ENCODE measurements at regions not wholly inside any gene's neighbourhood (a gene's known extent, or its start where the extent isn't known, plus 50 kb on each side); places are given as distances from the start of the nearest gene placed in this dataset.

- Histone ChIP-seq H3K36me3 (no peaks in the 10 kb centered on the region), H3K27ac (no peak overlapping the region), H3K4me3 (no peak overlapping the region), H3K4me1 (no peaks in the 10 kb centered on the region), H3K9me3 (replicated peaks) (no peaks in the 10 kb centered on the region), H3K27me3 (no peaks in the 10 kb centered on the region)
- DNase-seq, result no peak
Measured at GRCh38 chr14:97415907-97416306, 618.7 kb downstream of the VRK1 start.

- no peaks in the 10 kb centered on the region for H3K27me3 ChIP-seq
- H3K27ac ChIP-seq, result no peak overlapping the region
- H3K4me3 ChIP-seq, result no peak overlapping the region
- H3K4me1 ChIP-seq, result no peaks in the 10 kb centered on the region
- H3K9me3 ChIP-seq (replicated peaks), result no peaks in the 10 kb centered on the region
- DNase-seq, result no peak
- H3K36me3 ChIP-seq, result no peaks in the 10 kb centered on the region
Measured at GRCh38 chr14:97416550-97416949, 619.4 kb downstream of the VRK1 start.

- H3K4me3 ChIP-seq, result no peak overlapping the region
- no peaks in the 10 kb centered on the region for H3K4me1 ChIP-seq
- no peak overlapping the region for H3K27ac ChIP-seq
- H3K9me3 ChIP-seq (replicated peaks), result no peaks in the 10 kb centered on the region
- H3K36me3 ChIP-seq, result no peaks in the 10 kb centered on the region
- no peak for DNase-seq
- H3K27me3 ChIP-seq, result no peaks in the 10 kb centered on the region
Measured at GRCh38 chr14:97417331-97417730, 620.1 kb downstream of the VRK1 start.

- Histone ChIP-seq H3K4me1 (no peaks in the 10 kb centered on the region), H3K4me3 (no peak overlapping the region), H3K9me3 (replicated peaks) (no peaks in the 10 kb centered on the region), H3K36me3 (no peaks in the 10 kb centered on the region), H3K27me3 (peaks cover 3% of the 10 kb centered on the region; the same call in 1 of the 2 replicates), H3K27ac (no peak overlapping the region)
- no peak for DNase-seq
Measured at GRCh38 chr14:97420211-97420610, 623.0 kb downstream of the VRK1 start.

- no peak overlapping the region for H3K4me3 ChIP-seq
- no peak for DNase-seq
- H3K27me3 ChIP-seq, result peaks cover 3% of the 10 kb centered on the region; the same call in 1 of the 2 replicates
- H3K9me3 ChIP-seq (replicated peaks), result no peaks in the 10 kb centered on the region
- H3K27ac ChIP-seq, result no peak overlapping the region
- H3K4me1 ChIP-seq, result no peaks in the 10 kb centered on the region
- H3K36me3 ChIP-seq, result no peaks in the 10 kb centered on the region
Measured at GRCh38 chr14:97426776-97427175, 629.6 kb downstream of the VRK1 start.

- Histone ChIP-seq H3K36me3 (no peaks in the 10 kb centered on the region), H3K4me3 (no peak overlapping the region), H3K9me3 (replicated peaks) (no peaks in the 10 kb centered on the region), H3K27me3 (peaks cover 3% of the 10 kb centered on the region; the same call in 1 of the 2 replicates), H3K27ac (no peak overlapping the region), H3K4me1 (no peaks in the 10 kb centered on the region)
- DNase-seq, result no peak
Measured at GRCh38 chr14:97428808-97429440, 631.7 kb downstream of the VRK1 start.

GRCh38 chr14:97432586-97432985 lies 635.4 kb downstream of the VRK1 start:
- Histone ChIP-seq H3K36me3 (no peaks in the 10 kb centered on the region), H3K27me3 (no peaks in the 10 kb centered on the region), H3K4me1 (no peaks in the 10 kb centered on the region), H3K27ac (no peak overlapping the region), H3K9me3 (replicated peaks) (no peaks in the 10 kb centered on the region), H3K4me3 (no peak overlapping the region)
- no peak for DNase-seq

- no peaks in the 10 kb centered on the region for H3K27me3 ChIP-seq
- no peaks in the 10 kb centered on the region for H3K36me3 ChIP-seq
- H3K4me3 ChIP-seq, result no peak overlapping the region
- DNase-seq, result no peak
- H3K9me3 ChIP-seq (replicated peaks), result no peaks in the 10 kb centered on the region
- no peak overlapping the region for H3K27ac ChIP-seq
- H3K4me1 ChIP-seq, result no peaks in the 10 kb centered on the region
Measured at GRCh38 chr14:97441740-97442362, 644.7 kb downstream of the VRK1 start.

- Histone ChIP-seq H3K27me3 (no peaks in the 10 kb centered on the region), H3K36me3 (no peaks in the 10 kb centered on the region), H3K27ac (no peak overlapping the region), H3K9me3 (replicated peaks) (no peaks in the 10 kb centered on the region), H3K4me3 (no peak overlapping the region), H3K4me1 (no peaks in the 10 kb centered on the region)
- DNase-seq, result no peak
Measured at GRCh38 chr14:97442363-97442762, 645.2 kb downstream of the VRK1 start.

GRCh38 chr14:97443412-97443811 lies 646.2 kb downstream of the VRK1 start:
- Histone ChIP-seq H3K4me3 (no peak overlapping the region), H3K9me3 (replicated peaks) (no peaks in the 10 kb centered on the region), H3K36me3 (no peaks in the 10 kb centered on the region), H3K27ac (no peak overlapping the region), H3K4me1 (no peaks in the 10 kb centered on the region), H3K27me3 (no peaks in the 10 kb centered on the region)
- no peak for DNase-seq

GRCh38 chr14:97444248-97444647 lies 647.1 kb downstream of the VRK1 start:
- Histone ChIP-seq H3K4me3 (no peak overlapping the region), H3K27ac (no peak overlapping the region), H3K27me3 (no peaks in the 10 kb centered on the region), H3K36me3 (no peaks in the 10 kb centered on the region), H3K9me3 (replicated peaks) (no peaks in the 10 kb centered on the region), H3K4me1 (no peaks in the 10 kb centered on the region)
- DNase-seq, result no peak

GRCh38 chr14:97445367-97445766 lies 648.2 kb downstream of the VRK1 start:
- Histone ChIP-seq H3K36me3 (no peaks in the 10 kb centered on the region), H3K27ac (no peak overlapping the region), H3K27me3 (no peaks in the 10 kb centered on the region), H3K4me1 (no peaks in the 10 kb centered on the region), H3K9me3 (replicated peaks) (no peaks in the 10 kb centered on the region), H3K4me3 (no peak overlapping the region)
- DNase-seq, result no peak

- no peak overlapping the region for H3K27ac ChIP-seq
- H3K4me1 ChIP-seq, result no peaks in the 10 kb centered on the region
- H3K4me3 ChIP-seq, result no peak overlapping the region
- H3K27me3 ChIP-seq, result no peaks in the 10 kb centered on the region
- no peaks in the 10 kb centered on the region for H3K36me3 ChIP-seq
- DNase-seq, result no peak
- no peaks in the 10 kb centered on the region for H3K9me3 ChIP-seq (replicated peaks)
Measured at GRCh38 chr14:97446087-97446486, 648.9 kb downstream of the VRK1 start.

- DNase-seq, result no peak
- H3K27ac ChIP-seq, result no peak overlapping the region
- H3K27me3 ChIP-seq, result no peaks in the 10 kb centered on the region
- H3K9me3 ChIP-seq (replicated peaks), result no peaks in the 10 kb centered on the region
- no peaks in the 10 kb centered on the region for H3K36me3 ChIP-seq
- no peaks in the 10 kb centered on the region for H3K4me1 ChIP-seq
- H3K4me3 ChIP-seq, result no peak overlapping the region
Measured at GRCh38 chr14:97452314-97452713, 655.1 kb downstream of the VRK1 start.

GRCh38 chr14:97453991-97454390 lies 656.8 kb downstream of the VRK1 start:
- no peaks in the 10 kb centered on the region for H3K27me3 ChIP-seq
- no peak overlapping the region for H3K27ac ChIP-seq
- H3K9me3 ChIP-seq (replicated peaks), result no peaks in the 10 kb centered on the region
- H3K36me3 ChIP-seq, result no peaks in the 10 kb centered on the region
- no peak overlapping the region for H3K4me3 ChIP-seq
- no peak for DNase-seq
- no peaks in the 10 kb centered on the region for H3K4me1 ChIP-seq

GRCh38 chr14:97456462-97456861 lies 659.3 kb downstream of the VRK1 start:
- Histone ChIP-seq H3K27ac (no peak overlapping the region), H3K4me1 (no peaks in the 10 kb centered on the region), H3K27me3 (no peaks in the 10 kb centered on the region), H3K36me3 (no peaks in the 10 kb centered on the region), H3K9me3 (replicated peaks) (no peaks in the 10 kb centered on the region), H3K4me3 (no peak overlapping the region)
- no peak for DNase-seq
